ENCODE measurements at regions not wholly inside any gene's neighbourhood (a gene's known extent, or its start where the extent isn't known, plus 50 kb on each side); places are given as distances from the start of the nearest gene placed in this dataset.

- Histone ChIP-seq H3K9me2 (no peaks in the 10 kb centered on the region), H3F3A (replicated peaks; ENCODE audit: insufficient read depth) (no peaks in the 10 kb centered on the region), H3K9me3 (no peaks in the 10 kb centered on the region), H3K27me3 (ENCODE audit: insufficient read depth) (no peaks in the 10 kb centered on the region), H3K79me2 (ENCODE audit: insufficient read depth) (no peaks in the 10 kb centered on the region), H3K9ac (no peak overlapping the region), H3K4me3 (ENCODE audit: low read depth in 2 of 2, low read length in 1 of 2) (no peak overlapping the region), H3K36me3 (replicated peaks in 1 of 2; ENCODE audit: control insufficient read depth in 1 of 2, insufficient read depth in 2 of 2, low read length in 1 of 2) (no peaks in the 10 kb centered on the region), H3K4me1 (ENCODE audit: control insufficient read depth in 1 of 2, insufficient read depth in 2 of 2, low read depth in 1 of 2, low read length in 1 of 2) (no peaks in the 10 kb centered on the region), H2AFZ (ENCODE audit: low read depth) (no peak overlapping the region), H3K4me2 (no peak overlapping the region), H4K20me1 (ENCODE audit: insufficient read depth) (no peaks in the 10 kb centered on the region), H3K27ac (ENCODE audit: low read depth in 2 of 2, low read length in 1 of 2) (no peak overlapping the region)
- DNase-seq: no peak
- CTCF ChIA-PET: no interaction called here
- no peak for TF ChIP-seq RAD21 (IDR thresholded peaks at IDR 0.05; ENCODE audit: low read length)
- TF ChIP-seq, protein P1, sequence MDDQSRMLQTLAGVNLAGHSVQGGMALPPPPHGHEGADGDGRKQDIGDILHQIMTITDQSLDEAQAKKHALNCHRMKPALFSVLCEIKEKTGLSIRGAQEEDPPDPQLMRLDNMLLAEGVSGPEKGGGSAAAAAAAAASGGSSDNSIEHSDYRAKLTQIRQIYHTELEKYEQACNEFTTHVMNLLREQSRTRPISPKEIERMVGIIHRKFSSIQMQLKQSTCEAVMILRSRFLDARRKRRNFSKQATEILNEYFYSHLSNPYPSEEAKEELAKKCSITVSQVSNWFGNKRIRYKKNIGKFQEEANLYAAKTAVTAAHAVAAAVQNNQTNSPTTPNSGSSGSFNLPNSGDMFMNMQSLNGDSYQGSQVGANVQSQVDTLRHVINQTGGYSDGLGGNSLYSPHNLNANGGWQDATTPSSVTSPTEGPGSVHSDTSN (IDR thresholded peaks at IDR 0.05): no peak
- TF ChIP-seq, protein P2, sequence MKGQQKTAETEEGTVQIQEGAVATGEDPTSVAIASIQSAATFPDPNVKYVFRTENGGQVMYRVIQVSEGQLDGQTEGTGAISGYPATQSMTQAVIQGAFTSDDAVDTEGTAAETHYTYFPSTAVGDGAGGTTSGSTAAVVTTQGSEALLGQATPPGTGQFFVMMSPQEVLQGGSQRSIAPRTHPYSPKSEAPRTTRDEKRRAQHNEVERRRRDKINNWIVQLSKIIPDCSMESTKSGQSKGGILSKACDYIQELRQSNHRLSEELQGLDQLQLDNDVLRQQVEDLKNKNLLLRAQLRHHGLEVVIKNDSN (IDR thresholded peaks at IDR 0.05; ENCODE audit: borderline replicate concordance, low read depth): no peak
- TF ChIP-seq YY1 (IDR thresholded peaks at IDR 0.05; ENCODE audit: low read depth): no peak
- no peak for TF ChIP-seq ELF1 (IDR thresholded peaks at IDR 0.05)
- TF ChIP-seq, protein P3, sequence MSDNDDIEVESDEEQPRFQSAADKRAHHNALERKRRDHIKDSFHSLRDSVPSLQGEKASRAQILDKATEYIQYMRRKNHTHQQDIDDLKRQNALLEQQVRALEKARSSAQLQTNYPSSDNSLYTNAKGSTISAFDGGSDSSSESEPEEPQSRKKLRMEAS (IDR thresholded peaks at IDR 0.05; ENCODE audit: low read depth): no peak
- TF ChIP-seq, protein P4, sequence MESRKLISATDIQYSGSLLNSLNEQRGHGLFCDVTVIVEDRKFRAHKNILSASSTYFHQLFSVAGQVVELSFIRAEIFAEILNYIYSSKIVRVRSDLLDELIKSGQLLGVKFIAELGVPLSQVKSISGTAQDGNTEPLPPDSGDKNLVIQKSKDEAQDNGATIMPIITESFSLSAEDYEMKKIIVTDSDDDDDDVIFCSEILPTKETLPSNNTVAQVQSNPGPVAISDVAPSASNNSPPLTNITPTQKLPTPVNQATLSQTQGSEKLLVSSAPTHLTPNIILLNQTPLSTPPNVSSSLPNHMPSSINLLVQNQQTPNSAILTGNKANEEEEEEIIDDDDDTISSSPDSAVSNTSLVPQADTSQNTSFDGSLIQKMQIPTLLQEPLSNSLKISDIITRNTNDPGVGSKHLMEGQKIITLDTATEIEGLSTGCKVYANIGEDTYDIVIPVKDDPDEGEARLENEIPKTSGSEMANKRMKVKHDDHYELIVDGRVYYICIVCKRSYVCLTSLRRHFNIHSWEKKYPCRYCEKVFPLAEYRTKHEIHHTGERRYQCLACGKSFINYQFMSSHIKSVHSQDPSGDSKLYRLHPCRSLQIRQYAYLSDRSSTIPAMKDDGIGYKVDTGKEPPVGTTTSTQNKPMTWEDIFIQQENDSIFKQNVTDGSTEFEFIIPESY (IDR thresholded peaks at IDR 0.05; ENCODE audit: borderline replicate concordance, low read depth): no peak
- TF ChIP-seq TAF1 (IDR thresholded peaks at IDR 0.05; ENCODE audit: borderline replicate concordance, low read depth, low read length): no peak
- TF ChIP-seq RXRA (IDR thresholded peaks at IDR 0.05; ENCODE audit: borderline replicate concordance, low read depth): no peak
- TF ChIP-seq EZH2phosphoT487 (IDR thresholded peaks at IDR 0.05; ENCODE audit: borderline replicate concordance, low read depth): no peak
- TF ChIP-seq RFX5 (IDR thresholded peaks at IDR 0.05; ENCODE audit: low read length): no peak
- TF ChIP-seq, protein P5, sequence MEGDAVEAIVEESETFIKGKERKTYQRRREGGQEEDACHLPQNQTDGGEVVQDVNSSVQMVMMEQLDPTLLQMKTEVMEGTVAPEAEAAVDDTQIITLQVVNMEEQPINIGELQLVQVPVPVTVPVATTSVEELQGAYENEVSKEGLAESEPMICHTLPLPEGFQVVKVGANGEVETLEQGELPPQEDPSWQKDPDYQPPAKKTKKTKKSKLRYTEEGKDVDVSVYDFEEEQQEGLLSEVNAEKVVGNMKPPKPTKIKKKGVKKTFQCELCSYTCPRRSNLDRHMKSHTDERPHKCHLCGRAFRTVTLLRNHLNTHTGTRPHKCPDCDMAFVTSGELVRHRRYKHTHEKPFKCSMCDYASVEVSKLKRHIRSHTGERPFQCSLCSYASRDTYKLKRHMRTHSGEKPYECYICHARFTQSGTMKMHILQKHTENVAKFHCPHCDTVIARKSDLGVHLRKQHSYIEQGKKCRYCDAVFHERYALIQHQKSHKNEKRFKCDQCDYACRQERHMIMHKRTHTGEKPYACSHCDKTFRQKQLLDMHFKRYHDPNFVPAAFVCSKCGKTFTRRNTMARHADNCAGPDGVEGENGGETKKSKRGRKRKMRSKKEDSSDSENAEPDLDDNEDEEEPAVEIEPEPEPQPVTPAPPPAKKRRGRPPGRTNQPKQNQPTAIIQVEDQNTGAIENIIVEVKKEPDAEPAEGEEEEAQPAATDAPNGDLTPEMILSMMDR (IDR thresholded peaks at IDR 0.05): no peak
- no peak for TF ChIP-seq POLR2AphosphoS5 (IDR thresholded peaks at IDR 0.05; ENCODE audit: low read depth, low read length)
- TF ChIP-seq JUND (IDR thresholded peaks at IDR 0.05): no peak
- no peak for TF ChIP-seq FOXJ3 (CRISPR knock-in tag; IDR thresholded peaks at IDR 0.05)
- 35% methylated on average over 1 of the region's 1 CpG for WGBS (ENCODE audit: low lambda C conversion rate)
- POLR2A ChIA-PET: no interaction called here
Observed at GRCh38 chr14:25340882-25341281, 290.9 kb upstream of the STXBP6 start.

Measured in SK-N-SH (cell line).